GM12872 (cell line): ENCODE measurements at regions not wholly inside any gene's neighbourhood (a gene's known extent, or its start where the extent isn't known, plus 50 kb on each side); places are given as distances from the start of the nearest gene placed in this dataset.

Experiments
- CTCF ChIP-seq: IDR thresholded peaks from 3 replicates; pipeline ENCODE4 v1.5.1; 2011; ENCODE audit warnings: low read depth, mild to moderate bottlenecking, low read length, moderate library complexity; ENCODE audit not compliant: insufficient read depth

GRCh38 chr2:226608451-226608850 lies 191.2 kb downstream of the IRS1 start:
- TF ChIP-seq CTCF, result no peak

- TF ChIP-seq CTCF, result no peak
These were observed 192.2 kb downstream of the IRS1 start for GRCh38 chr2:226607379-226607778.

- no peak for TF ChIP-seq CTCF
These were observed 194.0 kb downstream of the IRS1 start for GRCh38 chr2:226605642-226606041.

GRCh38 chr2:226603606-226604005 lies 196.0 kb downstream of the IRS1 start:
- no peak for TF ChIP-seq CTCF

GRCh38 chr2:226601881-226602662 lies 197.5 kb downstream of the IRS1 start:
- TF ChIP-seq CTCF, result no peak

- no peak for TF ChIP-seq CTCF
These were observed 198.8 kb downstream of the IRS1 start for GRCh38 chr2:226600802-226601201.

GRCh38 chr2:226600184-226600583 lies 199.4 kb downstream of the IRS1 start:
- no peak for TF ChIP-seq CTCF
